ENCODE measurements at regions not wholly inside any gene's neighbourhood (a gene's known extent, or its start where the extent isn't known, plus 50 kb on each side); places are given as distances from the start of the nearest gene placed in this dataset.
A peak's percentile ranks its signal among the peaks of the same experiment; 100 is the strongest.

- no peak for DNase-seq
These were observed 89.5 kb downstream of the XCL2 start for GRCh38 chr1:168454211-168454815.

GRCh38 chr1:168453056-168453455 is 90.7 kb downstream of the XCL2 start:
- no peak for DNase-seq

GRCh38 chr1:168452329-168452728 is 91.5 kb downstream of the XCL2 start:
- DNase-seq = no peak

GRCh38 chr1:168447871-168448270 is 95.9 kb downstream of the XCL2 start:
- no peak for DNase-seq

GRCh38 chr1:168446081-168446480 is 97.7 kb downstream of the XCL2 start:
- no peak for DNase-seq

- DNase-seq = no peak
These were observed 99.9 kb downstream of the XCL2 start for GRCh38 chr1:168443899-168444298.

- no peak for DNase-seq
These were observed 100.4 kb downstream of the XCL2 start for GRCh38 chr1:168443356-168443755.

GRCh38 chr1:168442931-168443330 is 100.9 kb downstream of the XCL2 start:
- DNase-seq = no peak

GRCh38 chr1:168441745-168442144 is 102.1 kb downstream of the XCL2 start:
- DNase-seq = no peak

- peak; percentile 54 to 76 for DNase-seq
These were observed 104.1 kb downstream of the XCL2 start for GRCh38 chr1:168439456-168440375.

- DNase-seq = no peak
These were observed 105.2 kb downstream of the XCL2 start for GRCh38 chr1:168438626-168439025.

GRCh38 chr1:168437821-168438220 is 106.0 kb downstream of the XCL2 start:
- no peak for DNase-seq

- DNase-seq = no peak
These were observed 108.4 kb downstream of the XCL2 start for GRCh38 chr1:168435439-168435838.

GRCh38 chr1:168433238-168433637 is 110.6 kb downstream of the XCL2 start:
- DNase-seq = no peak

- no peak for DNase-seq
These were observed 111.9 kb downstream of the XCL2 start for GRCh38 chr1:168431882-168432281.

GRCh38 chr1:168430321-168430720 is 113.5 kb downstream of the XCL2 start:
- DNase-seq = no peak

GRCh38 chr1:168428063-168428731 is 115.6 kb downstream of the XCL2 start:
- no peak for DNase-seq

GRCh38 chr1:168427051-168427450 is 116.7 kb downstream of the XCL2 start:
- no peak for DNase-seq

- no peak for DNase-seq
These were observed 119.5 kb downstream of the XCL2 start for GRCh38 chr1:168424281-168424680.

GRCh38 chr1:168422203-168422847 is 121.5 kb downstream of the XCL2 start:
- DNase-seq = peak in 1 of 2 experiments; percentile 35

GRCh38 chr1:168421399-168422004 is 122.3 kb downstream of the XCL2 start:
- DNase-seq = no peak

- DNase-seq = no peak
These were observed 123.6 kb downstream of the XCL2 start for GRCh38 chr1:168420177-168420576.

GRCh38 chr1:168419736-168420135 is 124.1 kb downstream of the XCL2 start:
- no peak for DNase-seq
